ENCODE measurements at regions not wholly inside any gene's neighbourhood (a gene's known extent, or its start where the extent isn't known, plus 50 kb on each side); places are given as distances from the start of the nearest gene placed in this dataset.

DNA sequence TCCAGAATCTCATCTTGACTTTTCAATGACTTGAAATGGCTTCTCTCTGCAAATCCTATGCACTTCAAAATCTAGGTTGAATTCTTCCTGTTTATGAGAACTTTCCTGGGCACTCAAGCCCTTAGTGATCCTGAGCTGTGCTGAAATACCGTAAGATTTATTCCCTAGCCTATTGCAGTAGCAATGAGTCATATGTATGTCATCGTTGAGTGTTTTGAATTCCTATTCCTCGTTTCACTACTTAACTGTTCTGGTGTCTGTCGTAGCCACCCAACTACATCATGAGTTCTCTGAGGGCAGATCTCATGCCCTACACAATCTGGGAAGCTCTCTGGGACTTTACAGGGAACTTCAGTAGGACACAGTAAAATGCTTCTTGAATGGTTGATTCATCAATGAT is 190.8 kb upstream of the TMEM132C start:
- Histone ChIP-seq H2AFZ (ENCODE audit: low read length) (no peak overlapping the region), H3K27ac (ENCODE audit: low read depth, low read length, poor library complexity, severe bottlenecking) (no peak overlapping the region), H3K4me2 (ENCODE audit: low read length) (no peak overlapping the region), H4K20me1 (ENCODE audit: insufficient read depth, low read length) (no peaks in the 10 kb centered on the region), H3K79me2 (ENCODE audit: insufficient read depth, low read depth, low read length) (no peaks in the 10 kb centered on the region), H3K4me3 (ENCODE audit: low read depth, low read length, poor library complexity, severe bottlenecking) (no peak overlapping the region), H3K9me2 (ENCODE audit: insufficient read depth, low read length) (no peaks in the 10 kb centered on the region), H3K9me3 (ENCODE audit: low read length) (no peaks in the 10 kb centered on the region), H3K4me1 (ENCODE audit: insufficient read depth, low read length, poor library complexity, severe bottlenecking) (no peaks in the 10 kb centered on the region), H3K36me3 (ENCODE audit: insufficient read depth, low read length) (no peaks in the 10 kb centered on the region)
- TF ChIP-seq EZH2phosphoT487 (IDR thresholded peaks at IDR 0.05; ENCODE audit: borderline replicate concordance, low read depth, low read length) (no peak), CTCF (conservative IDR thresholded peaks at IDR 0.05; ENCODE audit: low read length) (no peak)
- no peak for DNase-seq (ENCODE audit: low spot score)
- intact Hi-C loops (cut with micrococcal nuclease; ENCODE audit: unreplicated experiment), result no loop called here
- ChIA-PET CTCF (ENCODE audit: unreplicated experiment) (no interaction called here), POLR2A (interaction anchor here (0.5 kb wide), 1 partner anchor 730 kb away, joined by 3 read pairs; no protein-coding TSS in a partner anchor)
- no TSS peak for BruUV-seq (replicated peaks)

GRCh38 chr12:128077211-128077916 is 189.6 kb upstream of the TMEM132C start:
- Histone ChIP-seq H3K9me2 (ENCODE audit: insufficient read depth, low read length) (no peaks in the 10 kb centered on the region), H3K79me2 (ENCODE audit: insufficient read depth, low read depth, low read length) (no peaks in the 10 kb centered on the region), H3K27ac (ENCODE audit: low read depth, low read length, poor library complexity, severe bottlenecking) (no peak overlapping the region), H3K4me2 (ENCODE audit: low read length) (no peak overlapping the region), H3K9me3 (ENCODE audit: low read length) (no peaks in the 10 kb centered on the region), H4K20me1 (ENCODE audit: insufficient read depth, low read length) (no peaks in the 10 kb centered on the region), H3K4me1 (ENCODE audit: insufficient read depth, low read length, poor library complexity, severe bottlenecking) (no peaks in the 10 kb centered on the region), H3K36me3 (ENCODE audit: insufficient read depth, low read length) (no peaks in the 10 kb centered on the region), H2AFZ (ENCODE audit: low read length) (no peak overlapping the region), H3K4me3 (ENCODE audit: low read depth, low read length, poor library complexity, severe bottlenecking) (no peak overlapping the region)
- no peak for DNase-seq (ENCODE audit: low spot score)
- POLR2A ChIA-PET, result no interaction called here
- TF ChIP-seq EZH2phosphoT487 (IDR thresholded peaks at IDR 0.05; ENCODE audit: borderline replicate concordance, low read depth, low read length), result no peak
- no peak for TF ChIP-seq CTCF (conservative IDR thresholded peaks at IDR 0.05; ENCODE audit: low read length)
- intact Hi-C loops (cut with micrococcal nuclease; ENCODE audit: unreplicated experiment), result no loop called here
- CTCF ChIA-PET (ENCODE audit: unreplicated experiment), result no interaction called here
- BruUV-seq (replicated peaks), result no TSS peak

DNA sequence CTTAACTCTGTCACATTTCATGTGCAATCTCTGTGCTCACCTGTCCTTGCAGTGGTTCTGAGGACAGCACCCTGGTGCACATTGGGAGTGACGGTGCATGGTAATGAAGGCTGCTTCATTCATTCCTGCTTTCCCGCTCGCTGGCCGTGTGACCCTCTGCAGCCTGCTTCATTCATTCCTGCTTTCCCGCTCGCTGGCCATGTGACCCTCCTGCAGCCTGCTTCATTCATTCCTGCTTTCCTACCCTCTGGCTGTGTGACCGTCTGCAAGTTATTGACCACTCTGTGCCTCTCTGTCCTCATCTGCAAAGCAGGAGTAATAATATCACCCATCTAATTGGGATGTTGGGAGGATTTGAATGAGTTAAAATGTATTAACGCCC is 189.1 kb upstream of the TMEM132C start:
- CTCF ChIA-PET (ENCODE audit: unreplicated experiment), result no interaction called here
- intact Hi-C loops (cut with micrococcal nuclease; ENCODE audit: unreplicated experiment), result no loop called here

More for the DNA sequence above, 189.1 kb upstream of the TMEM132C start:
- no peaks in the 10 kb centered on the region for H3K4me1 ChIP-seq (ENCODE audit: insufficient read depth, low read length, poor library complexity, severe bottlenecking)
- no peak overlapping the region for H3K27ac ChIP-seq (ENCODE audit: low read depth, low read length, poor library complexity, severe bottlenecking)
- H3K36me3 ChIP-seq (ENCODE audit: insufficient read depth, low read length), result no peaks in the 10 kb centered on the region
- POLR2A ChIA-PET, result no interaction called here
- H3K4me3 ChIP-seq (ENCODE audit: low read depth, low read length, poor library complexity, severe bottlenecking), result no peak overlapping the region
- no peaks in the 10 kb centered on the region for H3K9me3 ChIP-seq (ENCODE audit: low read length)
- H3K4me2 ChIP-seq (ENCODE audit: low read length), result no peak overlapping the region
- H2AFZ ChIP-seq (ENCODE audit: low read length), result no peak overlapping the region
- TF ChIP-seq CTCF (conservative IDR thresholded peaks at IDR 0.05; ENCODE audit: low read length), result no peak
- TF ChIP-seq EZH2phosphoT487 (IDR thresholded peaks at IDR 0.05; ENCODE audit: borderline replicate concordance, low read depth, low read length), result no peak
- H4K20me1 ChIP-seq (ENCODE audit: insufficient read depth, low read length), result no peaks in the 10 kb centered on the region
- no peaks in the 10 kb centered on the region for H3K79me2 ChIP-seq (ENCODE audit: insufficient read depth, low read depth, low read length)
- DNase-seq (ENCODE audit: low spot score), result no peak
- H3K9me2 ChIP-seq (ENCODE audit: insufficient read depth, low read length), result no peaks in the 10 kb centered on the region
- BruUV-seq (replicated peaks), result no TSS peak
